Right atrium auricular region (tissue), 2 donors: ENCODE measurements at regions not wholly inside any gene's neighbourhood (a gene's known extent, or its start where the extent isn't known, plus 50 kb on each side); places are given as distances from the start of the nearest gene placed in this dataset.

ENCODE experiments used
- DNase-seq: peaks from one replicate; pipeline ENCODE4 v3.0.0-alpha.2; 2019; ENCODE audit warnings: low spot score
- H3K27ac ChIP-seq, 2 donors: fragments of 200-600 bp; sonication (generic); 1 replicate in 1 of 2; 2 replicates in 1 of 2; pipeline ENCODE4 v1.5.1; 2016 to 2019
- H3K27me3 ChIP-seq, 2 donors: fragments of 200-600 bp; sonication (generic); one replicate each; pipeline versions ENCODE4 v1.5.1 to v1.6.0; 2017 to 2019
- H3K36me3 ChIP-seq: fragments of 200-600 bp; sonication (generic); one replicate; pipeline ENCODE4 v1.5.1; 2016
- H3K4me1 ChIP-seq, 2 donors: fragments of 200-600 bp; sonication (generic); one replicate each; pipeline versions ENCODE4 v1.5.1 to v1.6.0; 2017 to 2019
- H3K4me3 ChIP-seq, 2 donors: fragments of 200-600 bp; sonication (generic); 1 replicate in 1 of 2; 2 replicates in 1 of 2; pipeline ENCODE4 v1.5.1; 2017 to 2019; ENCODE audit warnings: mild to moderate bottlenecking in 1 of 2, moderate library complexity in 1 of 2
- H3K9me3 ChIP-seq, 2 donors: fragments of 200-600 bp; sonication (generic); one replicate each; pipeline ENCODE4 v1.5.1; 2019
- TF ChIP-seq, protein P1 (sequence below), 2 donors: fragments of 200-600 bp; sonication (generic); IDR thresholded peaks; one replicate each; pipeline ENCODE4 v1.5.1; 2019; ENCODE audit warnings: antibody characterized with exemption in 2 of 2

- TF ChIP-seq, protein P1, sequence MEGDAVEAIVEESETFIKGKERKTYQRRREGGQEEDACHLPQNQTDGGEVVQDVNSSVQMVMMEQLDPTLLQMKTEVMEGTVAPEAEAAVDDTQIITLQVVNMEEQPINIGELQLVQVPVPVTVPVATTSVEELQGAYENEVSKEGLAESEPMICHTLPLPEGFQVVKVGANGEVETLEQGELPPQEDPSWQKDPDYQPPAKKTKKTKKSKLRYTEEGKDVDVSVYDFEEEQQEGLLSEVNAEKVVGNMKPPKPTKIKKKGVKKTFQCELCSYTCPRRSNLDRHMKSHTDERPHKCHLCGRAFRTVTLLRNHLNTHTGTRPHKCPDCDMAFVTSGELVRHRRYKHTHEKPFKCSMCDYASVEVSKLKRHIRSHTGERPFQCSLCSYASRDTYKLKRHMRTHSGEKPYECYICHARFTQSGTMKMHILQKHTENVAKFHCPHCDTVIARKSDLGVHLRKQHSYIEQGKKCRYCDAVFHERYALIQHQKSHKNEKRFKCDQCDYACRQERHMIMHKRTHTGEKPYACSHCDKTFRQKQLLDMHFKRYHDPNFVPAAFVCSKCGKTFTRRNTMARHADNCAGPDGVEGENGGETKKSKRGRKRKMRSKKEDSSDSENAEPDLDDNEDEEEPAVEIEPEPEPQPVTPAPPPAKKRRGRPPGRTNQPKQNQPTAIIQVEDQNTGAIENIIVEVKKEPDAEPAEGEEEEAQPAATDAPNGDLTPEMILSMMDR (IDR thresholded peaks at IDR 0.05): peak in 1 of 2 donors; percentile 64
Observed at GRCh38 chr10:42428534-42428933, 209.8 kb downstream of the ZNF33B start.

GRCh38 chr10:42422911-42423310 lies 215.5 kb downstream of the ZNF33B start:
- Histone ChIP-seq H3K9me3 (no peaks in the 10 kb centered on the region), H3K36me3 (no peaks in the 10 kb centered on the region), H3K27me3 (no peaks in the 10 kb centered on the region), H3K4me1 (no peaks in the 10 kb centered on the region), H3K4me3 (no peak overlapping the region), H3K27ac (no peak overlapping the region)
- TF ChIP-seq, protein P1 (IDR thresholded peaks at IDR 0.05): no peak
- DNase-seq: no peak

More at GRCh38 chr10:42428534-42428933, 209.8 kb downstream of the ZNF33B start:
- no peak overlapping the region for H3K4me3 ChIP-seq
- no peaks in the 10 kb centered on the region for H3K9me3 ChIP-seq
- no peaks in the 10 kb centered on the region for H3K4me1 ChIP-seq
- no peak overlapping the region for H3K27ac ChIP-seq
- DNase-seq: no peak
- H3K36me3 ChIP-seq: no peaks in the 10 kb centered on the region
- no peaks in the 10 kb centered on the region for H3K27me3 ChIP-seq

DNA sequence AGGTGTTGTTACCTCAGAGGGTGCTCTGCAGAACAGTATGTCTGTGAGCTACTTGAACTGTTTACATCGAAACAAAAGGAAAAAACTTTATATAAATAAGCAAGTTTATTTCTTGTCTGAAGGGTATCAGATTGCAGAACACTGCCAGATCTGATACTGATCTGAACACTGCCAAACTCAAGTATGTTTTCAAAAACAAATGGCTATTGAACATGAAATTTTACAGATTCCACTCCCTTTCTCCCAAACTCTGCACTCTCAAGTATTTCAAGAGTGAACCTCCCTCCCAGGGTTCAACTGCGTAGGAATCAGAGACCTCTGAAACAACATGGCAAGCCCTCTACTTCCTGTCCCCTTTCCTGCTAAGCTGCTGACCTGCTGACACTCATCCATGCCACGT lies 216.6 kb downstream of the ZNF33B start:
- H3K36me3 ChIP-seq: no peaks in the 10 kb centered on the region
- no peaks in the 10 kb centered on the region for H3K4me1 ChIP-seq
- H3K9me3 ChIP-seq: no peaks in the 10 kb centered on the region
- H3K4me3 ChIP-seq: no peak overlapping the region
- TF ChIP-seq, protein P1 (IDR thresholded peaks at IDR 0.05): no peak
- no peak for DNase-seq
- no peaks in the 10 kb centered on the region for H3K27me3 ChIP-seq
- H3K27ac ChIP-seq: no peak overlapping the region

- Histone ChIP-seq H3K27me3 (no peaks in the 10 kb centered on the region), H3K9me3 (no peaks in the 10 kb centered on the region), H3K36me3 (no peaks in the 10 kb centered on the region), H3K4me1 (no peaks in the 10 kb centered on the region), H3K4me3 (no peak overlapping the region), H3K27ac (no peak overlapping the region)
- TF ChIP-seq, protein P1 (IDR thresholded peaks at IDR 0.05): no peak
- no peak for DNase-seq
Observed at GRCh38 chr10:42419789-42420188, 218.6 kb downstream of the ZNF33B start.

- Histone ChIP-seq H3K9me3 (no peaks in the 10 kb centered on the region), H3K27me3 (no peaks in the 10 kb centered on the region), H3K27ac (no peak overlapping the region), H3K36me3 (no peaks in the 10 kb centered on the region), H3K4me3 (no peak overlapping the region), H3K4me1 (no peaks in the 10 kb centered on the region)
- TF ChIP-seq, protein P1 (IDR thresholded peaks at IDR 0.05): no peak
- DNase-seq: no peak
Observed at GRCh38 chr10:42380926-42381547, 257.3 kb downstream of the ZNF33B start.
